Pulmonary artery endothelial cell (primary cell): ENCODE measurements at regions not wholly inside any gene's neighbourhood (a gene's known extent, or its start where the extent isn't known, plus 50 kb on each side); places are given as distances from the start of the nearest gene placed in this dataset.

Experiments
- DNase-seq: peaks from one replicate; pipeline ENCODE4 v3.0.0-alpha.2; 2011; ENCODE audit warnings: low read depth, low spot score

DNA sequence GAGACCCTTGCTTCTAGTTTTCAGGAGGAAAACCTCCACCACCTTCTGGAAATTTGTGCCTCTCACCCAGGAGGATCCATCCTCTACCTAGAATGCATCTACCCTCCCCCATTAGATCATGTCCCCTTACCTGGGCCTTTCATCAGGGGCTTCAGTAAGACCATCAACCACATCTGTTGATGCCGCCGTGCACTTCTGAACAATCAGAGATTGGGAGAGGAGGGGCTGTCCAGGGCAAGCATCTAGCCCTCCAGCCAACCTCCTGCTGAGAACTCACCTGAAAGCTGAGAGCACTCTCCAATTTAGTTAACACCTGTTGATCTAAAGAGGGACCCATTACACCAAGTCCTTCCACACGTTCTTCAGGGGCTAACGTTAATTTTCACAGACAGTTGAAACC lies 57.6 kb upstream of the PIK3CG start:
- DNase-seq: no peak

DNA sequence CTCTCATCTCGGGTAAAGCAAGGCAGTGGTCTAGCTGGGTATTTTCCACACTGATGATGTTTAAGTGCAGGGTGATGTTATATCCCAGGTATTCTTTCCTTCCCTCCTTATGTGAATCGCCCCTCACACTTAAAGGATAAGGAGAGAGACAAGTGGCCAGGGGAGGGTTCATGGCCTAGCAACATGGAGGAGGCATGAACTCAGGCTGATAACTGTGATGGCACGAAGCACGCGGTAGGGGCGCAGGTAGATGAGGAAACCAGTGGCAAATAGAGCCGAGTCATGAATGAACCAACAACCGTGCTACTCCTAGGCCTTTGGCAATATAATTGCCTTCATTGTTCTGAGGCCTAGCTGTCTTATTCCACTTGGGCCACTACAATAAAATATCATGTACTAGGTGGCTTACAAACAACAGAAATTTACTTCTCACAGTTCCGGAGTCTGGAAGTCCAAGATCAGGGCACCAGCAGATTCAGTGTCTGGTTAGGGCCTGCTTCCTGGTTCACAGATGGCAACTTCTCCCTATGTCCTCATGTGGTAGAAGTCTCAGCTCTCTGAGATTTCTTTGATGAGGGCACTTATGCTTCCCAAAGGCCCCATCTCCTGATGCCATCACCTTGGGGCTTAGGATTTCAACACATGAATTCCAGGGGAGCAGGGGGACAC lies 56.0 kb upstream of the PIK3CG start:
- no peak for DNase-seq

DNA sequence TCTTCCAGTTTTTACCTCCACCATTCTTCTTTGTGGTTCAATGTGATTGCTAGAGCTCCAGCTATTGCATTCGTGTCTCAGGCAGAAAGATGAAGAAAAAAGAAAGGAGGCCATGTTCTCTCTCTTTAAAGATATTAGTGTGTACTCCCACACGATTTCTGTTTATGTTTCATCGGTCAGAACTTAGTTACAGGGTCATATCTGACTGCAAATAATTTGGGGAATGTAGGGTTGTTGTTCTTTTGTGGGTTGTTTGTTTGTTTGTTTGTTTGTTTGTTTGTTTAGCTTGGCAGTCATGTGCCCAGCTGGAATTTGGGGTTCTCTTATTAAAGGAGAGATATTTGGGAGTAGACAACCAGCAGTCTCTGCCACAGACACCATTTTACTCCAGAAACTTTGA lies 53.6 kb upstream of the PIK3CG start:
- no peak for DNase-seq

DNA sequence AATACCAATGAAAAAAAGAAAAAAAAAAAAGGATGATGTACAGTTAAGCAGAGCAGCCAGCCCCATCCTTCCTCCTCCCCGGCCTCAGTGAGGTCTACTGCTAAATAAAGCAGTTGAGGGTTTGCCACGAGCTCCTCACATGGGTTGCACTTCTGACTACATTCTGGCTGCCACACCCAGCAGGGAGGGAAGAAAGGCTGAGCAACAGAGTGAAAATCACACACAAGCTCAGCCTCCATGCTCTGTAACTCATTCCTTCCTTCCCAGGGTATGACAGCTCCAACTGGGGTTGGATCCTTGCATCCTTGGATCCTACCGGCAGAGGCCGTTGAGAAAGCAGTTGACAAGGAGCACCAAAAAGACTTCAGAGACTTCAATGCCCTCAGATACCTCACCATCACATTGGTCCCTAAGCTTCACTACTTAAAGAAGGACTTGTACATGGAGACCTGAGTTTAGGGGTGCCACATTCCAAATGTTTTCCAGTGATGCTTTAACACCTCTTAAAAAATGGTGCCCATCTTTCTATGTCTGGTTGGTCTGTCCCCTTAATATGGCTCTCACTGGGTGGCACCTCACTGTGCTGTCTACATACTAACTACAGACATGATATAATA lies 52.9 kb upstream of the PIK3CG start:
- no peak for DNase-seq

DNA sequence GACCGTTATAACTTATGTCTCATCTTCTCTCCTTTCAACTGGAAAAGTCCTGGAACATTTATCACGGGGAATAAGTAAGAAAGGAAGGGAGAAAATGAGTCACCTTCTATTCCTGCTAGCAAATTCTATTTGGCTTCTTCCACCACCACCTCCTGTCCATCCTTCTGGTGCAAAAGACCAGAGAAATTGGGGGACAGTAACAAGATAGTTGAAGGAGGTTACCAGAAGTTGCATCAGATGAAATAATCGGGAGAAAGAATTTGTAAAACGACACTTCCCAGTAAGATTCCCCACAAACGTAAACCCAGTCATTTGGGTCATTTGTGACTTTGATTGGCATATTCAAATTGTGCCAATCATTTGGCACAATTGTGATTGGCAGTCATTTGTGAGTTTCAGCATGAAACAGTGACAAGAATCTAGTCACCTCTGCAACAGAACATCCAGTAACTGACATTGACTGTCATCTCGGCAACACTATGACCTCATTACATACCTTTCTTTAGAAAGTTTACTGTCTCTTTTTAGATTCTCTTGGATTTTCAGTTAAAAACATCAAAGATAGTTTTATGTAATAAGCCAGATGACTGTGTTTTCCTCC lies 51.3 kb upstream of the PIK3CG start:
- no peak for DNase-seq

DNA sequence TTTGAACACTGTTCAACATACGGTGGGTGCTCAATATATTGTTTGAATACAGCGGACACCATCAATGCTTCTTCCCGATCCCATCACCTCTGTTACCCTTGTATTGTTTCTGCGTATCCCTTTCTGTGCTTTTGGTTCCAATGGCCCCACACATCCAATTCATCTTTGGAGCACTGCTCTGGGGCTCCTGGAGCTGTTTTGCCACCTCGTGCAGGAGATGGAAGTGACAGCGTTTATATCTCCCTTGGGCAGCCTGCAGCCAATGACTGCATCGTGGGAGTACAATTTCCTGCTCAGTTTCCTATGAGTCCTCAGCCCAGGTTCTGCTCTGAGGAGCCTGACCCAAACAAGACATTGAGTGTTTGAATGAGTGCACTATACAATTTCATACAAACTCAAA lies 50.2 kb upstream of the PIK3CG start:
- DNase-seq: no peak
